ENCODE measurements at regions not wholly inside any gene's neighbourhood (a gene's known extent, or its start where the extent isn't known, plus 50 kb on each side); places are given as distances from the start of the nearest gene placed in this dataset.

DNA sequence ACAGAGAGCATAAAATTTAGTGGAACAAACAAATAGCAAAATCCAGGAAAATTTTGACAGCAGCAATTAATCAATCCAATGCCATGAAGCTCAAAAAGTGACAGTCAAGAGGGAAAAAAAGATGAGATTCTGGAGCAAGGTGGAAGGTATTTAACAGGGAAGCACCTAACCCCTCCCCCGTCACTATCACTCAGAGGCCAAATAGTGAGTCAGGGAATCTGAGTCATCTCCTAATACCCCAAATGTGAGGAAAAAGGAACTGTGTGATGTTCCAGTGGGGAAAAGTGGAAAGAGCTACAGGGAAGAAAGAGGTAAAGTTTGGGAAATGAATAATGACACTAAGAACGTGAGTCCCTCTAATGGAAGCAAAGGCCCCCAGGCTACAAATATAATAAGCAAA, 113.2 kb upstream of the PHF14 start:
- ATAC-seq (ENCODE audit: insufficient read depth, low FRiP score) (no peak), DNase-seq (no peak)
- H3K9ac ChIP-seq (ENCODE audit: insufficient read depth in 1 of 2, low read length in 2 of 2), result no peak overlapping the region
- TF ChIP-seq CTCF (IDR thresholded peaks at IDR 0.05; ENCODE audit: control extremely low read depth, extremely low read depth), result no peak
- no peak overlapping the region for H3K27ac ChIP-seq (ENCODE audit: low read depth in 1 of 2, low read length in 1 of 2)
- WGBS, 2 donors, result 73 to 90% methylated on average over 2 of the region's 2 CpGs
- no peak overlapping the region for H3K4me3 ChIP-seq
- no peaks in the 10 kb centered on the region for H3K4me1 ChIP-seq (ENCODE audit: control insufficient read depth in 5 of 5, insufficient read depth in 5 of 5, low read length in 5 of 5)
- no peaks in the 10 kb centered on the region for H3K27me3 ChIP-seq (ENCODE audit: control insufficient read depth in 3 of 3, insufficient read depth in 3 of 3, low read length in 2 of 3)
- H3K9me3 ChIP-seq (ENCODE audit: control insufficient read depth in 4 of 4, insufficient read depth in 3 of 4, low read length in 3 of 4), result no peaks in the 10 kb centered on the region
- H3K36me3 ChIP-seq (ENCODE audit: control insufficient read depth in 4 of 4, insufficient read depth in 4 of 4, low read length in 4 of 4), result no peaks in the 10 kb centered on the region

GRCh38 chr7:10863476-10863875, 110.2 kb upstream of the PHF14 start:
- H3K36me3 ChIP-seq (ENCODE audit: control insufficient read depth in 4 of 4, insufficient read depth in 4 of 4, low read length in 4 of 4), result no peaks in the 10 kb centered on the region
- H3K27ac ChIP-seq (ENCODE audit: low read depth in 1 of 2, low read length in 1 of 2), result no peak overlapping the region
- H3K9ac ChIP-seq (ENCODE audit: insufficient read depth in 1 of 2, low read length in 2 of 2), result no peak overlapping the region
- no peak overlapping the region for H3K4me3 ChIP-seq
- no peaks in the 10 kb centered on the region for H3K4me1 ChIP-seq (ENCODE audit: control insufficient read depth in 5 of 5, insufficient read depth in 5 of 5, low read length in 5 of 5)
- no peaks in the 10 kb centered on the region for H3K9me3 ChIP-seq (ENCODE audit: control insufficient read depth in 4 of 4, insufficient read depth in 3 of 4, low read length in 3 of 4)
- TF ChIP-seq CTCF (IDR thresholded peaks at IDR 0.05; ENCODE audit: control extremely low read depth, extremely low read depth), result no peak
- DNase-seq (no peak), ATAC-seq (ENCODE audit: insufficient read depth, low FRiP score) (no peak)
- WGBS, 2 donors, result 93 to 94% methylated on average over 7 of the region's 7 CpGs
- H3K27me3 ChIP-seq (ENCODE audit: control insufficient read depth in 3 of 3, insufficient read depth in 3 of 3, low read length in 2 of 3), result no peaks in the 10 kb centered on the region

DNA sequence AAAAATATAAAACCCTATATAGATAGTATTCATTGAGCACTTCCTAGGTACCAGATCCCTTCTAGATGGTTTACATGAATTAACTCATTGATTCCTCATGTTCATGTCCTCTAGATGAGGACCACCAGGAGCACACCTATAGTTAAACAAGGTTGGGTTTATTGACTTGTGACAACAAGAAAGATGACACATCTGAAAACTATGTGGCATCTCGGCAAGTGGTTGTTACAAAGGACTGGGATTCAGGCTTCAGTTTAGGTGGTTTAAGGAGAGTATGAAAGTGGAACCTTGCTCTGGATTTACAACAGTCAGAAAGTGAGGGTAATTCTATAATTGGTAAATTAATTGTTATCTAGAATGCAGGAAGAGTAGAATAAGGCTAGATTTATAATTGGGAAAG, 99.0 kb upstream of the PHF14 start:
- Histone ChIP-seq H3K9me3 (ENCODE audit: control insufficient read depth in 4 of 4, insufficient read depth in 3 of 4, low read length in 3 of 4) (no peaks in the 10 kb centered on the region), H3K4me1 (ENCODE audit: control insufficient read depth in 5 of 5, insufficient read depth in 5 of 5, low read length in 5 of 5) (no peaks in the 10 kb centered on the region), H3K4me3 (no peak overlapping the region), H3K27me3 (ENCODE audit: control insufficient read depth in 3 of 3, insufficient read depth in 3 of 3, low read length in 2 of 3) (no peaks in the 10 kb centered on the region), H3K36me3 (ENCODE audit: control insufficient read depth in 4 of 4, insufficient read depth in 4 of 4, low read length in 4 of 4) (no peaks in the 10 kb centered on the region), H3K27ac (ENCODE audit: low read depth in 1 of 2, low read length in 1 of 2) (no peak overlapping the region), H3K9ac (ENCODE audit: insufficient read depth in 1 of 2, low read length in 2 of 2) (no peak overlapping the region)
- ATAC-seq (ENCODE audit: insufficient read depth, low FRiP score), result no peak
- TF ChIP-seq CTCF (IDR thresholded peaks at IDR 0.05; ENCODE audit: control extremely low read depth, extremely low read depth), result no peak
- WGBS, 2 donors, result 72 to 84% methylated on average over 1 of the region's 1 CpG
- no peak for DNase-seq

- Histone ChIP-seq H3K4me3 (no peak overlapping the region), H3K27ac (ENCODE audit: low read depth in 1 of 2, low read length in 1 of 2) (no peak overlapping the region), H3K36me3 (ENCODE audit: control insufficient read depth in 4 of 4, insufficient read depth in 4 of 4, low read length in 4 of 4) (no peaks in the 10 kb centered on the region), H3K9me3 (ENCODE audit: control insufficient read depth in 4 of 4, insufficient read depth in 3 of 4, low read length in 3 of 4) (no peaks in the 10 kb centered on the region), H3K4me1 (ENCODE audit: control insufficient read depth in 5 of 5, insufficient read depth in 5 of 5, low read length in 5 of 5) (no peaks in the 10 kb centered on the region), H3K9ac (ENCODE audit: insufficient read depth in 1 of 2, low read length in 2 of 2) (no peak overlapping the region), H3K27me3 (ENCODE audit: control insufficient read depth in 3 of 3, insufficient read depth in 3 of 3, low read length in 2 of 3) (no peaks in the 10 kb centered on the region)
- ATAC-seq (ENCODE audit: insufficient read depth, low FRiP score) (no peak), DNase-seq (no peak)
- whole genome bisulfite sequencing, 2 donors, result 88 to 92% methylated on average over 2 of the region's 2 CpGs
- no peak for TF ChIP-seq CTCF (IDR thresholded peaks at IDR 0.05; ENCODE audit: control extremely low read depth, extremely low read depth)
These were observed 98.6 kb upstream of the PHF14 start for GRCh38 chr7:10875080-10875479.
